DOHH2 (cell line): ENCODE measurements at regions not wholly inside any gene's neighbourhood (a gene's known extent, or its start where the extent isn't known, plus 50 kb on each side); places are given as distances from the start of the nearest gene placed in this dataset.

Experiments used
- H3F3A ChIP-seq: fragments of 200-600 bp; sonication (generic), shearing (Covaris generic); 2 replicates; pipeline ENCODE4 v1.6.0; 2016; ENCODE audit warnings: antibody characterized with exemption, mild to moderate bottlenecking; ENCODE audit not compliant: control insufficient read depth, insufficient read depth
- H3K27ac ChIP-seq: fragments of 200-600 bp; sonication (generic); 2 replicates; pipeline ENCODE4 v1.5.1; 2014; ENCODE audit warnings: low read depth, mild to moderate bottlenecking, low read length, moderate library complexity
- H3K27me3 ChIP-seq: fragments of 200-600 bp; sonication (generic); 2 replicates; pipeline ENCODE4 v1.6.1; 2014; ENCODE audit warnings: mild to moderate bottlenecking, low read length, mixed read lengths; ENCODE audit not compliant: control insufficient read depth
- H3K36me3 ChIP-seq: fragments of 200-600 bp; sonication (generic); 2 replicates; pipeline ENCODE4 v1.6.1; 2014; ENCODE audit warnings: mild to moderate bottlenecking, low read length, moderate library complexity, mixed read lengths; ENCODE audit not compliant: control insufficient read depth
- H3K4me1 ChIP-seq: fragments of 200-600 bp; sonication (generic); 2 replicates; pipeline ENCODE4 v1.6.1; 2014; ENCODE audit warnings: mild to moderate bottlenecking, low read length, mixed read lengths; ENCODE audit not compliant: control insufficient read depth
- H3K4me2 ChIP-seq: fragments of 200-600 bp; sonication (generic); 2 replicates; pipeline ENCODE4 v1.6.0; 2014; ENCODE audit warnings: mild to moderate bottlenecking, low read length, moderate library complexity
- H3K4me3 ChIP-seq: fragments of 200-600 bp; sonication (generic); 2 replicates; pipeline ENCODE4 v1.5.1; 2014; ENCODE audit warnings: mild to moderate bottlenecking, low read length, mixed read lengths
- H3K79me2 ChIP-seq: fragments of 200-600 bp; sonication (generic); 2 replicates; pipeline ENCODE4 v1.6.1; 2014; ENCODE audit warnings: mild to moderate bottlenecking, low read length, mixed read lengths; ENCODE audit not compliant: control insufficient read depth
- H3K9me2 ChIP-seq: fragments of 200-600 bp; sonication (generic); replicated peaks from 2 replicates; pipeline ENCODE4 v1.6.1; 2014; ENCODE audit warnings: mild to moderate bottlenecking, low read length, mixed read lengths; ENCODE audit not compliant: control insufficient read depth
- H3K9me3 ChIP-seq: fragments of 200-600 bp; sonication (generic); 2 replicates; pipeline ENCODE4 v1.6.1; 2014; ENCODE audit warnings: antibody characterized with exemption, low read length, mixed read lengths; ENCODE audit not compliant: control insufficient read depth, insufficient read depth
- H4K20me1 ChIP-seq: fragments of 200-600 bp; sonication (generic); 2 replicates; pipeline ENCODE4 v1.6.0; 2014; ENCODE audit warnings: low read depth, mild to moderate bottlenecking, antibody characterized with exemption, low read length, moderate library complexity; ENCODE audit not compliant: control insufficient read depth, insufficient read depth
- EZH2phosphoT487 ChIP-seq: fragments of 200-600 bp; sonication (generic); IDR thresholded peaks from 2 replicates; pipeline ENCODE4 v1.6.1; 2017; ENCODE audit warnings: borderline replicate concordance, mild to moderate bottlenecking, antibody characterized with exemption, low read length, moderate library complexity, mixed read lengths
- TF ChIP-seq, protein P1 (sequence below): fragments of 200-600 bp; sonication (generic); IDR thresholded peaks from one replicate; pipeline ENCODE4 v1.5.1; 2014; ENCODE audit warnings: antibody characterized with exemption, mild to moderate bottlenecking, low read depth, low read length; ENCODE audit not compliant: poor library complexity, severe bottlenecking

DNA sequence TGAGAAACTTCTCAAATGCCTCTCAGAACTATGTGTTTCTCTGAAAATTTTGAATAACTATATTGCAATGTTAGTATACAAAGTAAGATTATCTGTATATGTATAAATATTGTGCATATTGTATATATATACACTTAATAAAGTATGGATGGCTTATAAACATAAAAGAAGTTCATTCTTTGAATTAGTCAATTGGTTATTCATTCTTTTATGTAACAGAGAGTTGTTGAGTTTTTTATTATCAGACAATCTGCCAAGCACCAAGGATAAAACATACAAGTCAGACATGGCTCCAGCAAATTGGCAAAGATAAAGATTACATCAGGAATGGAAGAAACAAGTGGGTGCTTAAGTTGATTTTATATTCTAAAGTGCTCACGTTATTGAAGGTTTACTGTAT lies 289.1 kb upstream of the EYS start:
- Histone ChIP-seq H3K79me2 (no peaks in the 10 kb centered on the region), H3K27me3 (no peaks in the 10 kb centered on the region), H3K27ac (no peak overlapping the region), H3K4me3 (no peak overlapping the region), H3K36me3 (no peaks in the 10 kb centered on the region), H4K20me1 (no peaks in the 10 kb centered on the region), H3K9me2 (no peaks in the 10 kb centered on the region), H3K4me1 (no peaks in the 10 kb centered on the region), H3F3A (no peaks in the 10 kb centered on the region), H3K4me2 (no peak overlapping the region), H3K9me3 (no peaks in the 10 kb centered on the region)
- TF ChIP-seq, protein P1, sequence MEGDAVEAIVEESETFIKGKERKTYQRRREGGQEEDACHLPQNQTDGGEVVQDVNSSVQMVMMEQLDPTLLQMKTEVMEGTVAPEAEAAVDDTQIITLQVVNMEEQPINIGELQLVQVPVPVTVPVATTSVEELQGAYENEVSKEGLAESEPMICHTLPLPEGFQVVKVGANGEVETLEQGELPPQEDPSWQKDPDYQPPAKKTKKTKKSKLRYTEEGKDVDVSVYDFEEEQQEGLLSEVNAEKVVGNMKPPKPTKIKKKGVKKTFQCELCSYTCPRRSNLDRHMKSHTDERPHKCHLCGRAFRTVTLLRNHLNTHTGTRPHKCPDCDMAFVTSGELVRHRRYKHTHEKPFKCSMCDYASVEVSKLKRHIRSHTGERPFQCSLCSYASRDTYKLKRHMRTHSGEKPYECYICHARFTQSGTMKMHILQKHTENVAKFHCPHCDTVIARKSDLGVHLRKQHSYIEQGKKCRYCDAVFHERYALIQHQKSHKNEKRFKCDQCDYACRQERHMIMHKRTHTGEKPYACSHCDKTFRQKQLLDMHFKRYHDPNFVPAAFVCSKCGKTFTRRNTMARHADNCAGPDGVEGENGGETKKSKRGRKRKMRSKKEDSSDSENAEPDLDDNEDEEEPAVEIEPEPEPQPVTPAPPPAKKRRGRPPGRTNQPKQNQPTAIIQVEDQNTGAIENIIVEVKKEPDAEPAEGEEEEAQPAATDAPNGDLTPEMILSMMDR: no peak
- no peak for TF ChIP-seq EZH2phosphoT487

DNA sequence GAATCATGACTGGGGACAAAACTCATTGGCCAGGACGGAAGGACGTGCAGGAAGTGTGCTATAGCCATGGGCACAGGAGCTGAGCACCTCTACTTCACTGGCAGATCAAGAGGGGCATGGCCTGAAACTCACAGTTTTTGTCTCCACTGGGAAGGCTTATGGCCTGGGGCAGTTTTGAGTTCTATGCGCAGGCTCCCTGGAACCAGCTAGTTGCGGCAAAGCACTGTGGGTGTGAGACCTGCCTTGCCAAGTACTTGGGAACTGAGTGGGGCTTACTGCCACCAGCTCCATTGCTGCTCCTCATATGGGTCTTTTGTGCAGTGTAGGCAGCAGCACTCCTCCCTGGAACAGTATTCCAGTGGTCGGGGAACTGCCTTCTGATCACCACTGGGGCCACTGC lies 282.6 kb upstream of the EYS start:
- no peaks in the 10 kb centered on the region for H3K79me2 ChIP-seq
- no peaks in the 10 kb centered on the region for H3K4me1 ChIP-seq
- no peak overlapping the region for H3K4me3 ChIP-seq

DNA sequence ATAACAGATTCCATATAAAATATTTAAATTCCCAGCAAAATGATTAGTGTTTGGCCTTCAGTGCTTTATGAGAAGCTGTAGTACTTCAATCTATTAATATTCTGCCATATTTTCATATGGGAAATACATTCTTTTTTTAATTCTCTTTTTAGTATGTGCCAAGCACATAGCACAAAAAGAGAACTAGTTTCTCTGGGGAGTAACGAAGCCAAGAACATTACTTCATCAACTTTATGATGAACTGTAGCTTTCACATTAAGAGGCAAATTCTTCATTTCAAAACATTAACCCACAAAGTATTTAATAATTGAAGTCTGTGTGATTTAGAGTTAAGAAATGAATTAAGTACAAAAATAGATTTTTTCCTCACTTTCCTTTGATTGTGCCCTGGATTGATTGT lies 281.0 kb upstream of the EYS start:
- Histone ChIP-seq H3K27ac (no peak overlapping the region), H3K79me2 (no peaks in the 10 kb centered on the region), H3K4me2 (no peak overlapping the region), H3K4me1 (no peaks in the 10 kb centered on the region), H3K27me3 (no peaks in the 10 kb centered on the region), H3F3A (no peaks in the 10 kb centered on the region), H3K36me3 (no peaks in the 10 kb centered on the region), H3K9me3 (no peaks in the 10 kb centered on the region), H4K20me1 (no peaks in the 10 kb centered on the region), H3K4me3 (no peak overlapping the region), H3K9me2 (no peaks in the 10 kb centered on the region)
- TF ChIP-seq, protein P1: no peak
- TF ChIP-seq EZH2phosphoT487: no peak

More for the DNA sequence above, 282.6 kb upstream of the EYS start:
- H3K27me3 ChIP-seq: no peaks in the 10 kb centered on the region
- H3K9me2 ChIP-seq: no peaks in the 10 kb centered on the region
- no peak overlapping the region for H3K27ac ChIP-seq
- no peaks in the 10 kb centered on the region for H3K9me3 ChIP-seq
- no peaks in the 10 kb centered on the region for H4K20me1 ChIP-seq
- no peaks in the 10 kb centered on the region for H3F3A ChIP-seq
- H3K36me3 ChIP-seq: no peaks in the 10 kb centered on the region
- H3K4me2 ChIP-seq: no peak overlapping the region
- no peak for TF ChIP-seq EZH2phosphoT487

DNA sequence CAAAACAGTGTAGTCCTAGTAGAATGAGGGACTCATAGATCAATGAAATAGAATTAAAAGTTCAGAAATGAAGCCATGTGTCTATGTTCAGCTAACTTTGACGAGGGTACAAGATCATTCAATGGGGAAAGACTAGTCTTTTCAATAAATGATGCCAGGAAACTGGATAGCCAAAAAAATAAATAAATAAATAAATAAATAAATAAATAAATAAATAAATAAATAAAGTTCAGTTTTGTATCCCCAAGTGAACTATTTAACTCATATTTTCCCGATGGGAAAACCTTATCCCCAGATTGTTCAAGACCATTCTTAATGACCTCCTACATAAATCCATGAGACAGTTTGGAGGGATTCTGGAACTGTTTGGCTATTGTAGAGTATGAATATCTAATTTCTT lies 277.1 kb upstream of the EYS start:
- no peak overlapping the region for H3K4me2 ChIP-seq
- TF ChIP-seq, protein P1: no peak
- no peak for TF ChIP-seq EZH2phosphoT487
- H3K27me3 ChIP-seq: no peaks in the 10 kb centered on the region
- H3K4me3 ChIP-seq: no peak overlapping the region
- no peaks in the 10 kb centered on the region for H3K36me3 ChIP-seq
- H3K79me2 ChIP-seq: no peaks in the 10 kb centered on the region
- no peaks in the 10 kb centered on the region for H3K4me1 ChIP-seq
- H3K9me3 ChIP-seq: no peaks in the 10 kb centered on the region; the same call in 1 of the 2 replicates
- no peaks in the 10 kb centered on the region for H3K9me2 ChIP-seq
- H3K27ac ChIP-seq: no peak overlapping the region
- H3F3A ChIP-seq: no peaks in the 10 kb centered on the region
- H4K20me1 ChIP-seq: no peaks in the 10 kb centered on the region
